GM18517 (cell line): ENCODE measurements at regions not wholly inside any gene's neighbourhood (a gene's known extent, or its start where the extent isn't known, plus 50 kb on each side); places are given as distances from the start of the nearest gene placed in this dataset.

Experiments
- ATAC-seq: cut with Tn5 transposase; IDR thresholded peaks from one replicate; pipeline ENCODE4 v1.9.1; 2021; ENCODE audit warnings: mild to moderate bottlenecking, moderate library complexity; ENCODE audit not compliant: unreplicated experiment

- no peak for ATAC-seq
Measured at GRCh38 chr22:48596111-48596850, 1231.4 kb downstream of the BRD1 start.

DNA sequence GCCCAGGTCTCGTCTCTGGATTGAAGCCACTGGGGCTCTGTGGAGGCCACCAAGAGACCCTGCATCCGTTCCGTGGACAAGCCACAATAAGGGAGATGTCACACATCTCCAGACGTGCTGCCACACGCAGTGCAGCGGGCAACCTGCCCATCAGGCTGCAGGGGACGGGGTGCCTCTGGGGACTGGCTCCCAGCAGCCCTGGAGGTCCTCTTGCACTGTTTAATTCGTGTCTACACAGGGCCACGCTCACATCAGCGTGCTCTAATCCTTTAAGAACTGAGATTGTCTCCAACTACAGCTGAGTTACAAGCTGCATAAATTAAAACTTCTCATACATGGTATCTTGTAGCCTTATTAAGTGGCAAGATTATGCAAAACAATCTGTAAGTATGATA is 1232.2 kb downstream of the BRD1 start:
- ATAC-seq, result no peak

DNA sequence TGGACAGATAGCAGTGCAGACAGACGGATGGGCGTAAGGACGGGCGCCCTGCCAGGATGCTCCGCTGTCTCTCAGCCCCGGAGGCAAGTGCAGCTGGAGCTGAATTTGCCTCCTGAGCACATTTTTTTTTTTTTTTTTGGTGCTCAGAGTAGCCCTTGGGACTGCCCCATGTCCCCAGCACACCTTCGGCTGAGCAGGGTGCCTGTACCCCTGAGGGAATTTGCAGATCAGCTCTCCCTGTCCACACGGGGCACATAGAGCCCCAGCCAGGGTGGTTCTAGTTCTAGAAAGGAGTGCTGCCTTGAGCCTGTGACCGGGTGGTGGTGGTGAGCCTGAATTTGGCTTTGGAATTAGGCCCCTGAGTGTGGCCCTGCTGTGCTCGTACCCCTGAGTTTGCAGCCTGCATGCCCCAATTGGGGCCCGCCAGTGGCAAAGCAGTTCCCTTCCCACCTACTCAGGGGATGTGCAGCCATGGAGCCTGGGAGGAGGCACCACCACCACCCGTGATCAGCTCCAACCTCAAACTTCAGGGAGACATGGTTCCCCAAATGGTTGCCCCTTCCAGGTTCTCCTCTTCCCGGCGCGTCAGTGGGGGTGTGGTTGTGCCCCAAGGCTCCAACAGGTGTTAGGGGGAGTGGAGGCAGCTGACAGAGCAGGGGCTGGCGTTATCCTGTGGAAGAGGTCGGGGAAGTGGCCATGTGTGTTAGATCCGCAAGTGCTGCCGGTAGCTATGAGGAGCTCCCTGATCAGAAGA is 1232.7 kb downstream of the BRD1 start:
- no peak for ATAC-seq

- no peak for ATAC-seq
Measured at GRCh38 chr22:48594016-48594756, 1233.5 kb downstream of the BRD1 start.

GRCh38 chr22:48593551-48593950 is 1234.1 kb downstream of the BRD1 start:
- no peak for ATAC-seq

DNA sequence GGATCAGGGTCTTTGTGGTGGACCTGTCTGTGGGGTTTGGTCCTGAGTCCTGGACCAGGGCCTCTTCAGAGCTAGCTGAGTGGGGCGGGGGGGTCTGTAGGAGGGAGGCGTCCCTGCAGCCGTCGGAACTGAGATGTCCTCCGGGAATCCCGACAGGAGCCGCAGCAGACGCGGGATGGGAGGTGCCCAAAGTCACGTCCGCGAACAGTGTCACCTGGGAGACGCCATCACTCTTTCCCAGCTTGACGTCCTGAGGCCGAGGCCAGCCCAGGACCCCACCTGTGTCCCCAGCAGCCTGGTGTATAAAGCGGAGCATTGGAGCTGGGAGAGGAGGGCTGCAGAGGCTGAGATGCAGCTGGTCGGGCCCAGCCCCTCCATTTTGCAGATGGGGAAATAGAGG is 1234.7 kb downstream of the BRD1 start:
- ATAC-seq, result no peak

DNA sequence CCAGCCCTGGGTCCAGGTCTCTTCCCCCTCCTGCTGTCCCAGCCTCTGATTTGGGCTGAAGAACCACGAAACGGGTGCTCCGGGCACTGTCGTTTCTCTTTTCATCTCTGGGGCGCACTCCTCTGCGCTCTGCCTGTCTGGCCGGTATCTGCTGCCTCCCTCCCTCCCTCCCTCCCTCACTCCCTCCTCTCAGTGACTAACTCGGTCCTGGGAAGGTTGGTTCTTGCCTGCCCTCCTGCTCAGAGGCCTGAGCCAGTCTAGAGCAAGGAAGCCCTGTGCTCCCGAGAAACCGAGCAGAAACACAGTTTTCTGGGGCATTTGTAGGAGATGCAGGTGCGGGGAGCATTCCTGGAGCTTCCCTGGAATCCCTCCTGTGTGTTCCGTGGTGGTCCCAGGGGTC is 1235.2 kb downstream of the BRD1 start:
- no peak for ATAC-seq

DNA sequence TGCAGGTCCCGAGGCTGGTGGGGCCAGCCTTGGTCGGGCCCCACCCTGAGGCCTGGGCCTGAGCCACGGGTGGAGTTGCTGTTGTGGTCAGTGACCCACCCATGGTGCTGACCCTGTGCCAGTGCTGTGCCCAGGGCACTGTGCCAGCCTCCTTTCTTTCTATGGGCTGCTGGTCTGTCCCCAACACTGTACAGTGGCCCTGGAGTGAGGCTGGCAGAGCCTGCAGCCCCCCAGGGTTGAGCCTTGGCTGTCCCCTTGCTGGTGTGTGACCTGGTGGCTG is 1235.7 kb downstream of the BRD1 start:
- ATAC-seq, result no peak

- no peak for ATAC-seq
Measured at GRCh38 chr22:48591286-48592065, 1236.2 kb downstream of the BRD1 start.

GRCh38 chr22:48589901-48590300 is 1237.8 kb downstream of the BRD1 start:
- no peak for ATAC-seq

DNA sequence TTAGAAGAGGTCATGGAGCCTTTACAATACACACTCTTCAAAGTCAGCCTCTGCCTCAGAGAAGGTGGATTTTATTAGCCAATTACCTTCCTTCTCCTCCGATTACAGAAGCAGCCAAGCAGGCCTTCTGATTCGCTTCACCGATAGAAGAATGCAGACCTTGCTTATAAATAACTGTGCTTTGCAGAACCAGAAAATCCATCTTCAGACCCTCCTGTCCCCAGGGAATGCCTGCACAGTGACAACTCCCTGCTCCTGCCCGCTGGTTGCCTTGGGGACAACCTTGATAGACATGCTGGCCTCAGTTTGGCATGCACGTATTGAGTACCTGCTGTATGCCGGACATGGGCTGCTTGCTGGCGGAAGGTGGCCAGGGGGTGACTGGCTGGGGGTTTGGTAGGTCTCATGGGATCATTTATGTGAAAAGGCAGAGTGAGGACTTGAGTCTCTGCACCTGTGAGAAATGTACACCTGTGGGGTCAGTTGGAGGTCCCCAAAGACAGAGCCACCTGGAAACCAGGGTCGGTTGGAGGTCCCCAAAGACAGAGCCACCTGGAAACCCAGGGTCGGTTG is 1238.7 kb downstream of the BRD1 start:
- ATAC-seq, result no peak

DNA sequence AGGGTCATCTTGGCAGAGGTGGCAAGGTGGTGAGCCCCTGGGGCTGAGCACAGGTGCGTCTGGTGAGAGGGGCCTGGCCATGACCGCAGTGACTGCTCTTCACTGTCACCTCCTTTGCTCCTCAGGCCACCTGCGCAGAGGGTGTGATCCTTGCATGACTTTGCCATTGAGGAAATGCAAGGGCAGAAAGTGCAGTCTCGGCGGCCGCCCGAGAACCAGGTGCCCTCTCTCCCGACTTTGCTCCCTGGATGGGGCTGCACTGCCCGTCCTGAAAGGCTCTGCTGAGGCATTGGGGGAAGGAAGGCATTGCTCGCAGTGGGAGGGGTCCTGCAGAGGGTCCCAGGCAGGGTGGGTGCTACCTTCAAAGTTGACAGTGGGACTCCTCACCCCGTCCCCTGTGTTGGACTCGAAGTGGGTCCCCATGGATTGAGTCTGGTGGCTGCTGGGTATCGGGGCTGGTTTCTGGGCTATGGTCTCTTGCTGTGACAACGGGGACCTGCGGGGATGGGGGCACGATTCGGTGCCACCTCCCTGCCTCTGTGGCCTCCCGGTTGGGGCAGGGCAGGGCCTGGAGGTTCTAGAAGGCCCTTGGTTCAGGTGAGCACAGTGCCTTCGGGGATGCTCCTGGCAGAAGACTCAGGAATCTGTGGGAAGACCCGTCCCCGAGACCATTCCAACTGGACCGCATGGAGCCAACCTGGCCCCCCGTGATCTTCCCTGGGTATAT is 1239.4 kb downstream of the BRD1 start:
- ATAC-seq, result no peak

DNA sequence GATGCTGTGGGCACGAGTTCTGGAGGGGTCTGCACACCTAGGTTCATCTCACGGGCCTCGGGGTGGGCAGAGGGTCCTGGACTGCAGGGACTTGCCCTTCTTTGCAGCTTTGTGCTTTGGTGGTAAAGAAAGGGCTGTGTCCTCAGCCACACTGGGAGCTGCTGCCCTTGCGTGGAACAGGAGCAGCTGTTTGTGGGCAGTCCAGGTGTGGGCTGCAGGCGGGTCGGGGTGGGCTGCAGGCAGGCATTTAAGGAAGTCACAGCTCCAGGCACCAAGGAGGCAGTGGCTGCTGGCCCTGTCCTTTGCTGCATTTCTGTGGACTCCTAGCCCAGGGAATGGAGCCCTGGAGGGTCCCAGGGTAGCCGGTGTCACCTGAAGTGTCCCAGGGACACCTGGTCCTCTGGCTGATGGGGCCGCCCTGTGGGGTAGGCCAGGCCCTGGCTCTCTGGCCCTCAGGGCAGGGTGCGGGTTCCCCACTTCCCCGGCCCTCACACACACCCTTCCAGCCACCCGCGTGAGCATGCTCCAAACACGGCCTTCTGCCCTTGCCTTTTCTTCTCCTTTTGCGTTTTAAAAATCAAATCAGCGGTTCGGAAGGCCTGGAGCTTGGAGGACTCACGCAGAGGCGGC is 1240.3 kb downstream of the BRD1 start:
- ATAC-seq, result no peak

- ATAC-seq, result no peak
Measured at GRCh38 chr22:48586799-48587185, 1240.9 kb downstream of the BRD1 start.

DNA sequence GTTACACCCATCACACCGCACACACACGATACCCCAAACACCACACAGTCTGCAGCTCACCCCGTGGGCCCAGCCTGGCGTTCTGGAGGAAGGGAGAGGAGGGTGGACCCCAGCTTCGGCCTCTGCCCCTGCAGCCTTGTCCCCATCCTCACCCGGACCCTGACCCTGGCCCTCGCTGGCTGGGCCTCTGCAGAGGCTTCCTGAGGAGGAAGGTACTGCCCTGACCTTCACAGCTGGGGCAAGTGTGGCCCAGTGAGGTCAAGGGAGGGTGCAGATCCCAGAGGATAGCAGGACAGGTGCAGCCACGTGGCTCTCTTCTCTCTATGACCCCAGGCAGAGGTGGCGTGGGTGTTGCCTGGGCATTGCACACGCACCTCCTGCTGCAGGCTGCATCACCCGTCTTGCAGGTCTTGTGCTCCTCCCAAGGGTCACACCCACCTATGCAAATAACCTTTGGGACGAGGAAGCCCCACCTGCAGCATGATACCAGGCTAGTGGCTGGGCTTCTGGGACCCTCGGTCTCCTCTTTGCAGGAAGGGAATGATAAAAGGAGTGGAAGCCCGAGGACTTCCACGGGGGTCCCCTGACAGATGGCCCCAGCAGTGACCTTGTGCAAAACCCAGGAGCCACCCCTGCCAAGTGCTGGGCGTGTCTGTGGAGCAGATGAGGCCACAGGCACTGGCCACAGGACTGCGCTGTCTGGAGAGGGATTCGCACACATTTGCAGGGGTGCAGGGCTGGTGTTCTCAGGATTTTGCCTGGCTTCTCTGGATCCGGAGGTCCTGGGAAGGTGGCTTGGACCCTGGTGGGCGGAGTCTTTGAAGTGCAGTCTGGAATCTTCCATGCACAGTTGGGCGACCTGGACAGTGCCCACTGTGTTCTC is 1241.5 kb downstream of the BRD1 start:
- no peak for ATAC-seq

GRCh38 chr22:48584170-48584569 is 1243.5 kb downstream of the BRD1 start:
- ATAC-seq, result no peak

- ATAC-seq, result no peak
Measured at GRCh38 chr22:48581796-48582469, 1245.7 kb downstream of the BRD1 start.

- no peak for ATAC-seq
Measured at GRCh38 chr22:48581205-48581766, 1246.4 kb downstream of the BRD1 start.
